RPMI8226 (cell line): ENCODE measurements at regions not wholly inside any gene's neighbourhood (a gene's known extent, or its start where the extent isn't known, plus 50 kb on each side); places are given as distances from the start of the nearest gene placed in this dataset.

Experiments used
- DNase-seq: peaks from one replicate; pipeline ENCODE4 v3.0.0-alpha.2; 2015

DNA sequence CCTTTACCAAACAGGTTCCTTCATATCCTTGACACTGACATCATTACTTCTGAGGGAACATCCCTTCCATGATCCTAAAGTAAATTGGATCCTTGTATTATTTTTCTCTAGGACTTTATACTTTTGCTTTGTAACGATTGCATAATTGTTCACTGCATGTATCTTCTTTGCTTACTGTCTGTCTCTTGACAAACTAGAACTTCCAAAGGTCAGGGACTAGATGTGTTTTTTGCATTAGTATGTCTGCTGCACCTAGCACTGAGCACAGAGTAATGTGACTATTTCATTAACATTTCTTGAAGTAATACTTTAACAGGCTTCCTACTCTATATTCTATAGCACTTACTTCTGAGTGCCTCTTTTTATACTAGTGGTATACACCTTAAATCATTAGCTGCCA, 976.6 kb upstream of the SORCS1 start:
- no peak for DNase-seq

DNA sequence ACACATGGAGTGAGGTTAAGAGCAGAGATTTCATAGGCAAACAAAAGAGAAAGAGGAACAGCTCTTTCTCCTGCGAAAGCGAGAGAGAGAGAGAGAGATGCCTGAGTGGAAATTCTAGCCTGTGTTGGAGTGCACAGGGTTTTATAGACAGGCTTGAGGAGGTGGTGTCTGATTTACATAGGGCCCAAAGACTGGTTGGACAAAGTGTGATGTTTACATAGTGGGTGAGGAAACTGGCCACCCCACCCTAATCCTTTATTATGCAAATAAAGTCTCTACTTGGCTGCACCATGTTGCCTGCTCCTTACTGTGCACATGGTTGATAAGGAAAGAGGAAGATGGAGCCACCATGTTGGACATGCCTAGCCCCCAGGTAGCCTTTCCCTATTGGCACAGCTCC, 967.8 kb upstream of the SORCS1 start:
- no peak for DNase-seq

DNA sequence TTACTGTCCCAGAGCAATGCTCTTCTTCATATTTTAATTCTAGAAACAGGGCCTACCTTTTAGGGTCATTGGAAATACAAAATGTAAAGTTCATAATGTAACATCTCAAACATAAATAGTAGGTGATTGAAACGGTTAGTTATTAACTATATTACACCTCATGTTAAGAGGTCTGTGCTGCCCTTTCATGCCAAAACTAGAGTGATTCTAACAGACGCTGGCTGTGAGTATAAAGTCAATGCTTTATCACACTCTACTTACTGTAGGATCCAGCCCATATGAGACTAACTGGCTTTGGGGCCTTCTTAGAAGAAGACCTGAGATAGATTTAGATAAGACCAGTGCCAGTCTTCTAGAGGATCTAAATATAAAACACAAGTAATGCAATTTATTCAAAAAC, 966.1 kb upstream of the SORCS1 start:
- DNase-seq, result no peak

DNA sequence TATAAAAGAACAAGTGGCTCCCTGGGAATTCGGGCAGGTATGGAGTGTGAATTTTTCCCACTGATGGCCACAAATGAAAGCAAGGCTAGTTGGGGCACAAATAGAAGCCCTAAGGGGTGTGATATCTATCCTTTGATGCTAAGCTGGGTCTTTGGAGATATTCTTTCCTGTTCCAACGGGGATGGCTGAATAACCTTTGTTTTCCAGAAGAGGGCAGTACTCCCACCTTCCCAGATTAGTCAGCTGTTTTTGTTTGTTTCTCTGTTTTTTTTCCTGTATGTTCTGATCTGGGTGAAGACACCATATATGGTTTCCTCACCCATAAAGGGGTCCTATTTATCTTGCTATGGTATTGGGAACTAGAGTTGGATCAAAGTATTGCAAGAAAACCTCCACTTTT, 947.7 kb upstream of the SORCS1 start:
- DNase-seq, result no peak

DNA sequence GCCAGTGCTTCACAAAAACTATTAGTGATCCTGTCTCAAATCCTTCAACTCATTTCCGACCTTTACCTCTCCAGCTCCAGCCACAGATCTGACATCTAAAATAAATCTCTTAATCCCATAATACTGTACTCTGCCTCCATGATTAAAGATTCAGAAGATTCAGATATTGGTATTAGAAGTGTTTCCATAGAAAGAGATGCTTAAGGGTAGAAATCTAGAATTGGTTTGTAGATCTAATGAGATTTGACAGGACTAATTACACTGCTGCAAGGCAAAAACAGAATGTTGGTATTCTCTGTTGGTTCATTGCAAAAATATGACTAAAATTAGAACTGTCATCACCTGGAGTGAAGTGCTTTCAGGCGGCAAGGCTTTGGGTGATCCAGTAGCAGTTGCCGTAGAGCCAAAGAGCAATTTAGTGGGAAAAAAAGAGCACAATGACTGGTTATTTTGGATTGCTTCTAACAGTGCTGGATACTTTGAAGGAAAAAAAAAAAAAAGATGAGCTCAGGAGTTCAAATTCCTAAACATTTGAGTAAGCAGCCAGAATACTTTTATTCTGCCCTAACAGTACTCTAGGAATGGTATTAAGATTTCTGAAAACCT, 940.1 kb upstream of the SORCS1 start:
- DNase-seq, result no peak

DNA sequence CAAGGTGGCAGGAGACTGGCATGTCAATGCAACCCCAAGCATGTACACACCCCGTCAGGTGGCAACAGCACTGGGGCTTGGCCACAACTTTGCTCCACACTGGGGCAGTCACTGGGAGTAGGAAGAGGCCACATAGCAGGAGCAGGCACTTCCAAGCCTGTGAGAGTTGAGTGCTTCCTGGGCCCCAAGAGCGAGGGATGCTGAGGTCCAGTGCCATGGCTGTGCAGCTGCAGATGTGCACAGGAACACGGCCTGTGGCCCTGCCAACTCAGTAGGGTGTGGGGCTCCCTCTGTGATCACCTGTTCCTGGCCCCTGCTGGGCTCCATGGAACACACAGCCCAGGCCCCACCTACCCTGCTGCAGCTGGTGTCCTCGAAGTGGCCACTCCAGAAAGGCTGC, 932.8 kb upstream of the SORCS1 start:
- DNase-seq, result no peak

DNA sequence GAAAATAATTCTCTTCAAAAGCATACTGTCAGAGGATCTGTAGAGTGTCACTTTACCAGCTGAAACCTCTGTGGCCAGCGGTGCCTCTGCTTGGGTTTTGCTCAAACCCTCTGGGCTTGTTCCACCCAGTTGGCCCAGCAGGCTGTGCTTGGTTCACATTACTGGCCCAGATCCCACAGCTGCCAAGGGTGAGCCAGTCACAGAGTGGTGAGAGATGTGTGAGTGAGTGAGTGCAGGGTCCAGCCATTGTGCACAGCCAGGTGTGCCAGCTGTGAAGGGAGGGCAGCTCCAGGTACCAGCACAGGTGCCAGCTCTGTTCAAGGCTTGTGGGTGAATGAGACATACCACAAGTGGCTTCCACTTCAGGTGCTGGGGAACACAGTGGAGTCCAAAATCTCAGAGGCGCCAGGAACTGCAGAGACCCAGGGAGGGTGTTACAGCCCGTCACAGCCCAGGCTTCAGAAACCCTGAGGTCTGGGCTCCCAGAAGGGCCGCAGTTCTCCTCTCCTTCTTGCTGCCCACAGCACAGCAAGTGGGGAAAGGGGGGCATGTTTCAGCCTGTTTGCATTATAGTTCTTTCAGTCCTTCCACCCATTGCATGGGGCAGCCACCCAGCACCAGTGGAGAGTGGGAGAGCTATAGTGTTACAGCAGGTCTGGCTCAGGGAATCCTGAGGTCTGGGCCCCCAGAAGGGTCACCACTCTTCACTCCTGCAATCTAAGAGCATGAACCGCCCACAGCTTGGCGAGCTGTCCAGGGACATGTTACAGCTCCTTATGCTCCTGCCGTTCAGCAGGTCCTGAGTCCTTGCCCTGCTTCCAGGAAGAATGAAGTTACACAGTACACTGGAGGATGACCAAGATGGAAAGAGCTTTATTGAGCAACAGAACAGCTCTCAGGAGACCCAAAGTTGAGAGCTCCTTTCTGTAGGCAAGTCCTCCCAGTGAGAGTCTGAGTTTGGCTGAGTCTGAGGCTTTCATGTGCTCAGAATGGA, 931.7 kb upstream of the SORCS1 start:
- DNase-seq, result no peak

DNA sequence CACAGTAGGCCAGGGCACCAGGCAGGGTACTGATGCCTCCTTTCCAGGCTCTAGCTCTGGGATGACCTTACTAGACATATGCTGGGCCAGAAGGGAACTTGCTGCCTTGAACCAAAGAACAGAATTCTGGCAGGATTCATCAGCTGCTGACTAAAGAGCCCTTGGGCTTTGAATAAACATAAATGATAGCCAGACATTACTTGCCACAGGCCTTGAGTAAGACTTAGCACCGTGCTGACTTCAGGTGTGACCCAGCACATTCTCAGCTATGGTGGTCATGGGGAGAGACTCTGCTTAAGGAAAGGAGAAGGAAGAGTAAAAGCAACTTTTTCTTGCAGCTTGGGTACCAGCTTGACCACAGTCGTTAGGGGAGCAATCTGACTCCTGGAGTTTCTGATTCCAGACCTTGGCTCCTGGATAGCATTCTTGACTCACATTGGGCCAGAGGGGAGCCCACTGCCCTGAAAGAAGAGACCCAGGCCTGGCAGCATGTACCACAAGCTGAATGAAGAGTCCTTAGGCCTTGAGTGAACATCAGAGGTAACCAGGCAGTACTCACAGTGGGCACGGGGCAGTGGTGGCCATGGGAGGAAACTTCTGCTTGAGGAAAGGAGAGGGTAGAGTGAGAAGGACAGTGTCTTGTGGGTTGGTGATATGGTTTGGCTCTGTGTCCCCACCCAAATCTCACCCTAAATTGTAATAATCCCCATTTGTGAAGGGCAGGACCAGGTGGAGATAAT, 926.1 kb upstream of the SORCS1 start:
- no peak for DNase-seq

DNA sequence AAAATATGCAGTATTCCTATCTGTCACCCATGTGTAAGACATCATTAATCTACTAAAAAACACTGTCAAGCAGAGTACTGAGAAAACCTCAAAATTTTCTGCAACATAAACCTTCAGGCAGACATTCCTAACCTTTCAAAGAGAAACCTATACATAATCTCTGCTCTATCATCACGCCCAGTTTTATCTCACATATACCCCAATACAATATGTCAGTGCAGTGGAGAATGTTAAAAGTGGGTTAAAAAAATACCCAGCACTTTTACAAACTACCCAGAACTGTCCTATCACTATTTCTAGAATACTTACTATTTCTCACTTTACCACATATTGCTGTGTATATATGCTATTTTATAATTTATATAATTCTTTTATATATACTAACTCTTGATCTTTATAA, 922.0 kb upstream of the SORCS1 start:
- no peak for DNase-seq

DNA sequence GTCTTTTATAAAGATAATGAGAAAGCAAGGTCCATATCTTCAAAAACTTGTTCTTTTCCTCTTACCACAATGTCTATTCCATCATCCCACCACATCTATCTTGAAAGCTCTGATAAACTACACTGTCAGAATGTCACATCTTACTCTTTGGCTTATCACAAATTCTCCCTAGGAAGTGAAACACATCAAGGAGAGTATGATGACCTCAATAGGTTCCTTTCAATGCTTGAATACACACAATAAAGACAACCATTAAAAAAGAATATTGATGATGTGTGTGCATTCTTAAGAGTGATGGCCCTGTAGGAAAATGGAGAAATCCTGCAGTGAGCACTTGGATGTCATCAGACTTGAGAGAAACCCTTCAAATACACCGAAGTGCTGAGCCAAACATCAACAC, 918.1 kb upstream of the SORCS1 start:
- DNase-seq, result no peak

DNA sequence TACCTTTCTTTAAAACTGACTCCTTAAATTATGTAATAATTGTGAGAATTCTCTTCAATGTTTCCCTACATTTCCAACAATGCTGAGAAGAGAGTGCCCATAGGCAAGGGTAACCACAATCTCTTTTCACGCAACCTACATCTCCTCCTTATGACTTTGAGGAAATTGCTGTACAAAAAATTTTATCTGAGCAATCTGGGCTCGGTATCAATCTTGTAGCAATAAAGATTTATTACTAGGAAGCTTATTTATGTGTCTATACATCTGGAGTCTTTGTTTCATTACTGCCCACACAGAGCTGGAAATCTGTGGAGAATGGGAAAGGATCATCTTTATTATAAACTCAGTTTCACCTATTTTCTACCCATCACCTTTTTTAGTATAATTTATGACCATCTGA, 913.8 kb upstream of the SORCS1 start:
- no peak for DNase-seq

DNA sequence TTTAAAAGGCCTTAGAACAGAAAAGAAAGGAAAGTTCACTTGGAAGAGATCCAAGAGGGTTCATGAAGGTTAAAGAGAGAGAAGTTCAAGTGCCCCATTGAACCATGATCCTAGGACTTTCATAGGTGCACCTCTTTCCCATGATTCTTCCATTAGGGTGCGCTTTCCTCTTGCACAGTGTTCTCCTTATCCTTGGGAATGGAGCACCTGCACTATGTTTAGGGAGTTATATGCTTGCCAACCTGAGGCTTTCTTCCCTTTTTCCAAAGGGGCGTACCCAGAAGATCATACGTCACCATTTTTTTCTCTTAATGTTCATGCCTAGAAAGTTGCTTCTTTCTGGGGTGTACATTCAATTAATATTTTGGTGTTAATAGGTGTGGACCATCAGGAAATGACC, 908.0 kb upstream of the SORCS1 start:
- DNase-seq, result no peak

DNA sequence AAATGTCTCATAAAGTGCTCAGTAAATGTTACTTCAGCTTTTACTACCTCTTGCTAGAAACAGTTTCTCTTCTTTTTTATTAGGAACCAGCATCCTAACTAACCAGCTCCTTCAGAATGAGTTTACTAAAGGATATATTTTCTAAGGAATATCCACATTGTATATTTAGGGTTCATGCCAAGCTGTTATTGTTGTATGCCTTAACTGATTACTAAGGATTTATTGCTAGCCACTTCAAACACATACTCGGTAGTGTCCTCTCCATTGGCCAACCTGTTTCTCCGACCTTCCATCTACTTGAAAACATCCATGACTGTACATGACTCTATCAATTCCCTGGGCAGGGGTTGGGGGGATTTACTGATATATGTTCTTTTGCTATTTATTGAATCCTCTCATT, 906.3 kb upstream of the SORCS1 start:
- no peak for DNase-seq

DNA sequence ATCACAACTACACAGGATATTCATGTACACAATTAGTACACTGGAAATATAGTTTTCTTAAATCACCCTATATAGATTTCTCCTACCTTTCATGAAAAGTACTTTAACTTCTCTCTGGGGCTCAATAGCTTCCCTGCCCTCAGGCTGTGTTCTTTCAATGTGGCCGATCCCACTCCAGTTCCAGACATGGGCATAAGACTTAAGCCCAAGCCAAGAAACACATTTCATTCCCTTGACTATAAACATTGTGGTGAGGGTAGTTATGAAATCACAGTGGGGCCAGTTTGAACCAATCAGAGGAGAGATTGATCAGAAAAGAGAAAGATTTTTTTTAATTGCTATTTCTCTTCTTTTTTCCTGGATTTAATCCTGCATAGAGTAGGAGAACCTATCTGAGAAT, 904.6 kb upstream of the SORCS1 start:
- no peak for DNase-seq

DNA sequence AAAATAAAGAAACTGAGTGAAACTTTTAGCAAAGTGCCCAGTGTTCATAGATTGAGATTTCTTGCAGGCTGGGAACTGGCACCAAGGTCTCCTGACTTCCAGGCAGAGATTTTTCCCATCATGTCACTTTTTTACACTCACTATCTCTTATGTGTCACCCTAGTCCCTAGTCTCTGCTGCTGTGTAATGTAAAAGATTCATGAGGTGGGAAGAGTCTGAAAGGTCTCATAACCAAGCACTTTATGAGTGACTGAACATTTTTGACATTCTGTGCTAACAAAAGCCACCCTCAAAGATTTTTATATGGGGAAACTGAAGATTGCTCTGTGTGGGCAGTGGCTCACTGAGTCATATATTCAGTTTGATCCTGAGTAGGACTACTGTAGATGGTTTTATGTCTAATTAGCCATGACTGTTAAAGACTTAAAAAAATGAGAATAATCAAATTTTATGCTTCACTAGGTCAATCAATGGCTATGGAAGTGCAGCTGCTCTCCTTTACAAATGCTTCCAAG, 900.3 kb upstream of the SORCS1 start:
- no peak for DNase-seq

DNA sequence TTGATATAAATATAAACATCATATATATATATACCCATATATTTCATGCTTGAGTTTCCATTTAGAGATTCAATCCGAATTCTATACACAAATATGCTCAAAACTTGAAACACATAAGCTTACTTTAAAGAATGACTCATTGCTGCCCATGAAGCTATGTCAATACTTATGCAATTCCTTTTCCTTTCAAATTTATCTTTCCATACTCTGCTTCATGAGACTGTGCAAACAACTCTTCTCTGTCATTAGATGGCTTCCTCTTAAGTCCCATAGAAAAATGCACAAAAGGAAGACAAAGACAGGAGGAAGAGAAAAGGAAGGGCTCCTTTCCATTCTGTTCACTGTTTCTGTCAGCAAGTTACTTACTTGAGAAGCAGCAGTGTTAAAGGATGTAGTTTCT, 895.7 kb upstream of the SORCS1 start:
- no peak for DNase-seq

DNA sequence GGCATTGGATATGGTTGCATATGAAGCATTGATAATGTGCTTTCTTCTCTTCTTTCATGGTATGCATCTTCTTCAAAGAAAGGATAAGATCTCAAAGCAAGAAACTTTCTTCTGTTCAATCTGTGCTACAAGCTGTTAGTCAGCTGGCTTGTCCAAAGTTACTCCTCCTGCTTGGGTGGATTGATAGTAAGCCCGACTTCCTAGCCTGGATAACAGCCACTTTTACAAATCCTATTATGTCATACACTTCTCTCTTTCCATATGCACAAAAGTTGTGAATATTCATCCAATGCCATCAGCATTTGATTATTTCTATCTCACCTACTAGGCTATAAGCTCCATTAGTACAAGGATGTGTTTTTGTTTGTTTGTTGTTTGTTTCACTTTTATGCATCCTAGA, 891.0 kb upstream of the SORCS1 start:
- DNase-seq, result no peak

DNA sequence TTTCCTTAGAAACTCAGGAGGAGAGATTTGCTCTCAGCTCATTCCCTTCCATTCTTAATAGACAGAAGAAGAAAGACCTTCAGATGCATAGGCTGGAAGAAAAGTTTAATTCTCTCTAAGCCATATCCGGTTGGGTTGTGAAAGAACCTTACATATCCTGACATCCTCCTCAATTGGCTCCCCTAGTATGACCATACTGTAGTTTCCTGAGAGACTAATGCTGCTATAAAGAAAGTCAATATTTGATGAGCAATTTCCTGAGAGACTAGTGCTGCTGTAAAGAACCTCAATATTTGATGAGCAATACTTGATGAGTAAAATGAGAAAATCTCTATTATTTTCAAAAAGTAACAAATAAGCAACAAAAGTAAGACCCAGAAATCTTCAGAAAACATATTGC, 888.5 kb upstream of the SORCS1 start:
- no peak for DNase-seq

DNA sequence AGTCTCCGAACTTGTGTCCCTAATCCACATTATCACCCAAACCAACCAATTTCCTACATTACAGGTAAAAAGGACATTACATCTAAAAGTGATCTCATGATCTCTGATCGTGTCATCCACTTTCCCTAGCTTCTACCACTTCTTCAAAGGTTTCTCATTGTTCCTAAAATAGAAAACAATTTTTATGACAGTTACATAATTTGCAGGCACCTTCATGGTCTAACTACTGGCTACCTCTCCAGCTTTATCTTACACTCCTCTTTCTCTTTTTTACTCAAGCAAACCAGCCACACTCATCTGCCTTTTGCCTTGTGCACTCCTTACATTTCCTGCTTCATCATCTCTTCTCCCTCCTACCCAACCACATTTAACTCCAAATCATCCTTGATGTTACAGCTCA, 886.7 kb upstream of the SORCS1 start:
- DNase-seq, result no peak

DNA sequence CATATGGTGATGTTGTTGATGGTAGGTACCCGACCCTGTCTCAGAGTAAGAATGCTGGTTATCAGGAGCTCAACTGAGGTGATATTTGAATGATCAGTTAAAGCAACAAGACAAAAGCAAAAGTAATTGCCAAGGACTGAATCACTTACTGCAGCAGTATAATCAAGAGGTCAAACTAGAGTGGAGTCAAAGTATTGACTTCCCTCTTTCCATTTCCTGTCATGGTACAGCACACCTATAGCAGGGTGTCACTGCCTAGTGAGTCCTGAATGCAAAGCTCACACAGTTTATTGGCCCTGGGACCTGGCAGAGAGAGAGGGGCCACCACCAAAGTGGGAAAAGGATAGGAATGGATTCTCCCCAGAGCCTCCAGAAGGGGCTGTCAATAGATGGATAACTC, 886.1 kb upstream of the SORCS1 start:
- no peak for DNase-seq

DNA sequence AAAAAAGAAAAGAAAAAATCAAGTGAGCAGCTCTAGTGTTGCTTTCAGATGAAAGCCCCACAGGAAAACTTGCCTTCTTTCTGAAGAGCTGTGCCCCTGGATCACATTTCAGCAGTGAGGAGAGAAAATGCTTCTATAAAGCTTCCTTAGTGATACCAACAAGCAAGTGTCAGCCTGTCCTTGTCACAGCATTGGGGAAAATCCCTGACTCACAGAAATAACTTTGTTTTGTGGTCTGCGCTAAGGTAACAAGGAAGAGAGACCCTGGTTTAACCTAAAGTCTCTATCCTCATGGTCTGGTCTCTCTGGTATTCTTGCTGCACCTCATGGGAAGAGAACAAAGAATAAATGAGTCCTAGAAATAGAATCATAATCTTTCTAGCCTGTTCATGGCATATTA, 885.2 kb upstream of the SORCS1 start:
- DNase-seq, result no peak

DNA sequence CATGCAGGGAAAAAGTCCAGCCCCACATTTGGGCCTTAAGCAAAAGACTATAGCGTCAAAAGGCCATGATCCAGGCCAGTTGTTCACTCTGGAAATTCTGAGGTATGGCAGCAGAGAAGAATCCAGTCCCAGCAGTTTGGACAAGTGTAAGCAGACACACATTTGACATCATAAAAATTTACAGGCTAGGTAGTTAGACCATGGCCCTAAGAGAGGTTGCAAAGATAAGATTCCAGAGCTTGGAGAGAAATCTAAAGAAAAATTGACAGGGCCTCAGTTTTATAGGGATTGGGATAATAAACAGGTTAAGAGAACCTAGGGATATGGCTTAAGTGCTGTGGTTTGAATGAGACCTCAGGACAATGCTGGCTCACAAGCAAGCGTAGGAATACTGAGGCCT, 884.4 kb upstream of the SORCS1 start:
- no peak for DNase-seq

DNA sequence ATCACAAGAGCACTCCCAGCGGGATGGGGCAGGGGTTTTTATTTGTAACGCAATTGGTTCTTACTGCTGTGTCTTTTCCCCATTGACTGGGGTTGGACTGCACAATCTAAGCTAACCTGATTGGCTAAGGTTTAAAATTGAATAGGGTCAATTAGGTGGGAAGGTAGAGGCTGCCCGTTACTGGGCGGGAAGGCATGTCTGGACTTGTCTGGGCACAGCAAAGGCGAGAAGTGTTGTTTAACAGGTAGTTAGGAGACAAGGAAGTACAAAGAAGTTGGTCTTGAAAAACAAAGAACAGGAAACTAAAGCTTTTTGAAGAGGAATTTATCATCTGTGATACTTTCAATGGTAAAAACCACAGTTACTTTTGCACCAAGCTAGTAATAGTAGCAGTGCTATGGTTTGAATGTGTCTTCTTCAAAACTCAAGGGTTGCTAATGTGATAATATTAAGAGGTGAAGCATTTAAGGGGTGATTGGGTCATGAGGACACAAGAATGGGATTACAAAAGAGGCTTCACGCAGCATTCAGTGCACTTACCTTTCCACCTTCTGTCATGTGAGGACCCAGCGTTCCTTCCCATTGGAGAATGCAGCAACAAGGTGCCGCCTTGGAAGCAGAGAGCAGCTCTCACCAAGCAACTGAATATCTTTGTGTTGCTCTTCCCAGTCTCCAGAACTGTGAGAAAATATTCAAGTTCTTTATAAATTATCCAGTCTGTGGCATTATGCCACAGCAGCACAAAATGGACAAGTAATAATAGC, 875.5 kb upstream of the SORCS1 start:
- no peak for DNase-seq
